ENCODE measurements at regions not wholly inside any gene's neighbourhood (a gene's known extent, or its start where the extent isn't known, plus 50 kb on each side); places are given as distances from the start of the nearest gene placed in this dataset.

- DNase-seq, result no peak
These were observed 148.5 kb downstream of the NOL4 start for GRCh38 chr18:34075963-34076860.

- no peak for DNase-seq
These were observed 163.5 kb downstream of the NOL4 start for GRCh38 chr18:34061226-34061625.

- no peak for DNase-seq
These were observed 169.5 kb downstream of the NOL4 start for GRCh38 chr18:34055227-34055626.

GRCh38 chr18:34050661-34051060 lies 174.1 kb downstream of the NOL4 start:
- DNase-seq, result no peak

DNA sequence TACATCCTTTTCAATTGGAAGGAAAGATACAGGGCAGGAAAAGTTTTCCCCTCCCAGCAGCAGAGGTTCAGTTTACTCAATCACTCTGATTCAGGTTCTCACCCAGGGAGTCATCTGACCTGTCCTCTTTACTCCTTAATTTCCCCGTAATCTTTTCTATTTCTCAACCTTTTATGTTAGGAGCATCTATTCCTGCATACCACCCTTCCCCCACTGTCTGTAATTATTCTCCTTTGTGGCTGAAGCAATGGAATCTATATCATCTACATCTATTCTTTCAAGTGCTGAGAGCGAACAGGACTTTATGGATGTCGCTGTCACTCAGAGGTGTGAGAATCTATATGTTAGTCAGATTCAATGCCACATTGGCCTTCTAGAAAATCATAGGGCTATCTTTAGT lies 175.2 kb downstream of the NOL4 start:
- DNase-seq, result no peak

DNA sequence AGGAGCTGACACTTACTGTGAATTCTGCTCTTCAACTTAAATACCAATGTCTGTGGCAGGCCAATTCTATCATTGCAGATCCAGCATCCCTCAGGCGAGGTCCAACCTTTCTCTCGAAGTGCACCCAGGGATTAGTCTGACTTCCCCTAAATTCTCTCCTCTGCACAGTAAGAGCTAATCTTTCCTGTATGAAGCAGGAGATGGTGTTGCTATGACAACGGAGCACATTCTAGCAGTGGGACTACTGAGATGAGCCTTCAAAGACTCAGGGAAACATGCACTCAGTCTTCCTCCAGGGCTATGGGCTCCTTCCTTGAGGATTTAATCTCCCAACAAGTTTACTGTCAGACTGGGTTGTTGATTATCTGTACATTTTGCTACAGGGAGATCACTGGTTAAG lies 176.3 kb downstream of the NOL4 start:
- no peak for DNase-seq

- no peak for DNase-seq
These were observed 182.1 kb downstream of the NOL4 start for GRCh38 chr18:34042423-34043146.

GRCh38 chr18:34039611-34040010 lies 185.1 kb downstream of the NOL4 start:
- DNase-seq, result no peak

DNA sequence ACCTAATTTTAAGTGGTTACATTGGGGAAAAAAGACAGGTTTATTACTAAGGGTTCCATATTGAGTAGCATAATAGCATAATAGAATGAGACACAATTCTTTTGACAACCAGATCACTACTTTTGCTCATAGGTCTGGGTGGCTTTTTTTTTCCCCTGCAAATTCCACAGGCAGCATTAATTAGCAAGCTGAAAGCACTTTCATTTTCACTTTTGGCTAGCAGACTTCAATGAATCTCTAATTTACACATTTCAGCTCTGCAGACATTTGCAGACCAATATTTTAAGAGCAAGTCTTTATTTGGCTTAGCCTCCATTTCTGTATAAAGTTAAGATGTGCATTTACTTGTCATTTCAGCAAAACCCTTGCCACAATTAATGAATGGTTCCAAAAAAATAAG lies 185.5 kb downstream of the NOL4 start:
- DNase-seq, result no peak

DNA sequence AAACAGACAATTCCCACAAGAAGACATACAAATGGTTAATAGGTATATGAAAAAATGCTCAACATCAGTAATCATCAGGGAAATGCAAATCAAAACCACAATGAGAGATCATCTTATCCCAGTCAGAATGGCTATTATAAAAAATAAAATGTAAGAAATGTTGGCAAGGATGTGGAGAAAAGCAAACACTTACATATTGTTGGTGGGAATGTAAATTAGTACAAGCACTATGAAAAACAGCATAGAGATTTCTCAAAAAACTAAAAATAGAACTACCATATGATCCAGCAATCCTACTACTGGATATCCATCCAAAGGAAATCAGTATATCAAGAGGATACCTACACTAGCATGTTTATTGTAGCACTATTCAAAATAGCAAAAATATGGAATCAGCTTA lies 186.6 kb downstream of the NOL4 start:
- peak; percentile 1 for DNase-seq

DNA sequence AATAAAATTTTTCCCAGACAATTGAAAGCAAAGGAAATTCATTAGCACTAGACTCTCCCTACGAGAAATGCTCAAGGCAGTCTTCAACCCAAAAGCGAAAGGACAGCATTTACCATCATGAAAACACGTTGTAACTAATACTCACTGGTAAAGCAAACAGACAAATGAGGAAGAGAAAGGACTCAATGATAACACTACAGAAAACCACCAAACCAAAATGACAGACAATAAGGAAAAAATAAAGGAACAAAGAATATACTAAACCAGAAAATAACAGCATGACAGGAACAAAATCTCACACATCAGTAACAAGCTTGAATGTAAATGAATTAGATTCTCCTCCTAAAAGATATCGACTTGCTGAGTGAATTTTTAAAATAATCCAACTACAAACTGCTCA lies 190.7 kb downstream of the NOL4 start:
- no peak for DNase-seq

- no peak for DNase-seq
These were observed 192.9 kb downstream of the NOL4 start for GRCh38 chr18:34031810-34032209.

DNA sequence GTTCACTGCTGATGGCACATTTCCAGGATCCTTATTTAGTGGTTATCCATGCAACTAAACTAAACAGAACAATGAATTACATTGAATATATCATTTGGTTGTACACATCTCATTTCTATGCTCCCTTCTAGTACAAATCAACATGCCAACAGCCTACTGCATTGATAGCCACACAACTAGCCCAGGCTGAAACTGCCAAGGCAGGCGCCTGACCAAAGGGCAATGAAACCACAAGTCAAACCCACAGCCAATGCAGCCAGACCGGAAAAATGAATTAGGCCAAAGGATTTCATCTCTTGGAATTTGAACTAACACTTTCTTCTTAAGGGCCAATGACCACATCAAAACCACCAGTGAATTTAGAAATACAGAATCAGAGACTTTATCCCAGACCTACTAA lies 196.4 kb downstream of the NOL4 start:
- DNase-seq, result no peak

- DNase-seq, result no peak
These were observed 199.4 kb downstream of the NOL4 start for GRCh38 chr18:34025191-34025801.

DNA sequence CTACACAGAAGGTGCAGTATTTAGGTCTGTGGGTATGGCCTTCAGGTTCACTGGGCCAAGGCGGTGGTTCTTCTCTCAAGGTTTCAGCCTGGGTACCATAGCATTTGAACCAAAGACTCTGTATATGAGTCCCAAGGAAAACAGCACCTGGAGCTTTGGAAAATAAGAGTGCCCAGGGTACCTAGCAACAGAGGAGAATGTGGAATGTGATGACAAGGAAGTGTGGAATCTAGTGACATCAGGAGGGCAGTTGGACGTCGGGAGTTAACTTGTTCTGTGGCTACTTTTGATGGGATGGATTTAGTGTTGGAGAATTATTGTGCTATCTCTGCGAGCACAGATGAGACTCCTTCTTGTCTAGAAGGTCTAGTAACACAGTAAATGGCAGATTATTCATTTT lies 201.2 kb downstream of the NOL4 start:
- peak; percentile 14 for DNase-seq

DNA sequence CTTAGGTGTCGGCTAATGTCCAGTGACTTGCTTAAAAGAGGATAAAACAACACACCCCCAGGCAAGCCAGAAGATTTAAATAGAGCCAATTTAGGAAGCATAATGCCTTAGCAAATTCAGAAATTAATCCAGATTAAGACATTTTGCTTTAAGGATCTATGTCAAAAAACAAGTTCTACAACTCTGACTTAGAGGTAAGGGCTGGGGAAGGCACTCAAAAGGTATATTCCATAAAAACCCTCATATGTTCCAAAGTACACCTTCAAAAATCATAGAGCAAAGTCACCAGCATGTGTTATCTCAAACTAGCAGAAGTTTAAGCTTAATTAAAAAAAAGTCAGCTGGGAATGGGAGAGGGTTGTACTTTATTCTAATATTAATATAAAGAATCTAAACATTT lies 206.4 kb downstream of the NOL4 start:
- DNase-seq, result no peak

- no peak for DNase-seq
These were observed 221.0 kb downstream of the NOL4 start for GRCh38 chr18:34003687-34004086.

GRCh38 chr18:34002130-34002529 lies 222.6 kb downstream of the NOL4 start:
- no peak for DNase-seq

DNA sequence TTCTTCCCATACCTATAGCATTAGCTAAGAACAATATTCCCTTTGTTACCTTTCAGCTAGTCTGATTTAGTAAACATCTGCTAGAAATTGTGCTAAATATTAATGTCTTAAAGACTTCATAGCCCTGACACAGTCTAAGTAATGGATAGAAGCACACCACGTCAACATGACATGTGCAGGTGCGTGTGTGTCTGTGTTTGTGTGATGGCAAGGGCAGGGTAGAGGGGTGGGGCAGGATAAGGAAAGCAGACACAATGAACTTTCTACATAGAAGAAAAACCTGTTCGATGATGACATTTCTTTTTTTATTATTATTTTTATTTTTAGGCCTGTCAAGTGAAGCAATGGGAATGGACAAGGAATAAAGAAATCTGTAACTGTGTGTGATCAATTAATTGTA lies 223.3 kb downstream of the NOL4 start:
- no peak for DNase-seq

GRCh38 chr18:33987206-33987605 lies 237.5 kb downstream of the NOL4 start:
- DNase-seq, result no peak

GRCh38 chr18:33983126-33983525 lies 241.6 kb downstream of the NOL4 start:
- DNase-seq, result no peak

- DNase-seq, result peak; percentile 2
These were observed 264.3 kb downstream of the NOL4 start for GRCh38 chr18:33960417-33960816.

GRCh38 chr18:33959609-33960008 lies 265.1 kb downstream of the NOL4 start:
- no peak for DNase-seq

DNA sequence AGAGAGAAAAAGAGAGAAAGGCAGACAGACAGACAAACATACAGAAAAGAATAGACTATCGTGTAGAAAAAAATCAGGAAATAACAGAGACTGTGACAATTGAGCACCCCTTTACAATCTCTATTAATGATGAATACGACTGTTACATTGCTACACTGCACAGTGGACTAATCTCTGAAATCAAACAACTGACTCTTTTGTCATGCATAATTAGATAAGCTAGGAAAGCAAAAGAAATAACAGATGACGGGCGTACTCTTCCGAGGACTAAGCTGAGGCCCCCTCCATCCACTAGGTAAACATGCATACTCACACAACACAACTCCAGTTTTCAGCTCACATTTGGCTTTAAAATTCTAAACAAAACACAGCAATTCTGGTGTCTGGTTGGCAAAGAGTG lies 267.0 kb downstream of the NOL4 start:
- no peak for DNase-seq
